NCI-H2029 treated with DMSO at 0.1 percent for 48 hours (cell line): ENCODE measurements at regions not wholly inside any gene's neighbourhood (a gene's known extent, or its start where the extent isn't known, plus 50 kb on each side); places are given as distances from the start of the nearest gene placed in this dataset.

Experiments
- DNase-seq: peaks from one replicate; lab custom pipeline; 2025; lab: John Stamatoyannopoulos, UW

- DNase-seq, result no peak
Measured at GRCh38 chr7:109939207-109939606, 1151.7 kb upstream of the LRRN3 start.

DNA sequence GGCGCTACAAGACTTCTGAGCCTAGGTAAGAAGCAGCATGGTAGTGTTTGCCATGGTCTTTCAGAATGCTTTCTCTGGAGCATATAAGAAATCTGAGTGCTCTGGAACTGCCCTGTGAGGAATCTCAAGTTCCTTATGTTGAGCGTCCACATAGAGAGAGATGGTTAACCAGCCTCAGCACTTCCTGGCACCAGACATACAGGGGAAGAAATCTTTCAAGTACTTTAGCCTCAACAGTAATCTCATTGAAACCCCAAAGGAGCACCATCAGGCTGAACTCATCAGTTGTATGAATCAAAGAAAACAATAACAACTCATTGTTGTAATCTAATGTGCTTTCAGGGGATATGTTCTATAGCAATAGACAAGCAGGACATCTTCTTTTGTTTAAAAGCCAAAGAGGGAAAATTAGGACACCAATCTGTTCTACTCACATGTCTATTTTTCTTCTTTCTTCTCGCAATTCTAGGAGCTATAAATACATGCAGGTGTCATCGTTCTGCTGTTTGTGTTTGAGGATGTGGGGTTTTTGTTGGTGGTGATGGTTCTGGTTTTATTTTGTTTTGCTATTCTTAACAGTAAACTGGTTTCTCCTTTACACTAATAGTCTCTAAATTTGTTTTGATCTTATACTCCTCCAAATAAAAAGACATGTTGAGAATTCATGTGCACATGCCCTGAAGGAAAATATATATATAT is 1145.0 kb upstream of the LRRN3 start:
- DNase-seq, result no peak

DNA sequence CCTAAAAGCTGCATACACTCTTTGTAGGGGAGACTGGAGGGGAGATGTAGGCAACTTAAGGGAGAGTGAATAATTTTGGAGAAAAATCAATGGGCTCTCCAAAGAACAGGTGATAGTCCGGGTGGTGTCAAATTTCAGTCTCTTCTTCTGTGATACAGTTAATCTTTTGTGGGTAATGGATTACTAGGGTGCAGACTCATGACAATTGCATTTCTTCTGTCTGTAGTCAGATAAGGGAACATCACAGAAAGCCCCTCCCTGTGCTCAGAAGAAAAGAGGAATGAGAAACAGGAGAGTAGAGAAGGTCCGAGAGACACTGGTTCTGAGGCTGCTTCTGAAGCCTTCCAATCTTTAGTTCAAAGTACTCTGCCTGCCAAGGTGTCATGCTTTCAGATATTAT is 1140.7 kb upstream of the LRRN3 start:
- DNase-seq, result no peak

- no peak for DNase-seq
Measured at GRCh38 chr7:109950821-109951564, 1139.9 kb upstream of the LRRN3 start.

- no peak for DNase-seq
Measured at GRCh38 chr7:109951565-109951928, 1139.4 kb upstream of the LRRN3 start.

GRCh38 chr7:109955986-109956385 is 1134.9 kb upstream of the LRRN3 start:
- no peak for DNase-seq

DNA sequence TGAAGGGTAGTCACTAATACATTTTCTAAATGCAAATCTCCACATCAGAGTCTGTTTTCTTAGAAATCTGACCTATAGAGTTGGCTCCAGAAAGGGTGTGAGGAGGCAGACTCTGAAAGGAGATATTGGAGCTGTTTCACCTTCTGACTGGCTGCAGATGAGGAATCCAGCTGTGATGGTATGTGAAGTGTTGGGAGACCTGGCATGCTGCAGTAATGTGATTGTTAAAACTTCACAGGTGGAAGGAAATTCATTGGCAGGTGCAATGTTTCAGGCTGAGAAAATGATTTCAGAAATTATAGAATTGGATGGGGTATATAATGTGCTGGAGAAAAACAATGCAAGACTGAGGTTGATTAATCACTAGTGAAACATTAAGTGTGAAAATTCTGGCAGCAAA is 1134.0 kb upstream of the LRRN3 start:
- DNase-seq, result no peak

DNA sequence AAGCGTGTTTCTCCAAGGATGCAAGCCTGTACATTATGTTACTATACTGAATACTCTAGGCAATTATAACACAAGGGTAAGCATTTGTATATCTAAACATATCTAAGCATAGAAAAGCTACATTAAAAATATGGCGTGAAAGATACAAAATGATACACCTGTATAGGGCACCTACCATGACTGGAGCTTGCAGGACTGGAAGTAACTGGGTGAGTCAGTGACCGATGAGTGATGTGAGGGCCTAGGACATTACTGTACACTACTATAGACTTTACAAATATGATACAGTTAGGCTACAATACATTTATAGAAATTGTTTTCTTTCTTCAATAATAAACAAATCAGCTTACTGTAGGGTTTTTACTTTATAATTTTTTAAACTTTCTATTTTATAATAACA is 1127.2 kb upstream of the LRRN3 start:
- DNase-seq, result no peak

DNA sequence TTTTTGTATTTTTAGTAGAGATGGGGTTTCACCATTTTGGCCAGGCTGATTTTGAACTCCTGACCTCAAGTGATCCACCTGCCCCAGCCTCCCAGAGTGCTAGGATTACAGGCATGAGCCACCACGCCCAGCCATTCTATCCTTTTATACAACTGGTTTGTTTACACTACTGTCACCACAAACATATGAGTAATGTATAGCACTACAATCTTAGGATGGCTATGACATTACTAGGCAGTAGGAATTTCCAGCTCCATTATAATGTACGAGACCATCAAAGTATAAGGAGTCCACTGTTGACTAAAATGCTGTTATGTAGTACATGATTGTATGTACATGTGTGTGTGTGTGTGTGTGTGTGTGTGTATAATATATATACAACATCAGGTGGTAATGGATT is 1126.1 kb upstream of the LRRN3 start:
- no peak for DNase-seq

GRCh38 chr7:109967406-109967805 is 1123.5 kb upstream of the LRRN3 start:
- DNase-seq, result no peak

DNA sequence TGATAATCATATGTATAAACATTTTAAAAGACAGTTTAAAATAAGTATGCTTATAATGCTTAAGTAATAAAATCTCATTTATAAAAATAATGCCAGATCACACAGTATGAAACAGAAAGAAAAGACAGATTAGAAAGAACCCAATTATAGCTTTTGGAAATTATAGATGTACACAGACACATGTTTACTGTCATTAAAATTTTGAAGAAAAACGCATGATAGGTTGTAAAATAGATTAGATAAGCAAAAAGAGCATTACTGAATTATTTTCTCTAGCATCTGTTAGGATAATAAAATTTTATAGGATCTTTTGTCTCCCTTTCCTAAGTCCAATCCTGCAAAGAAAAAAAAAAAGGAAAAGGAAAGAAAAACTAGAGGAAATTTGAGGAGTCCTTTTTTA is 1107.3 kb upstream of the LRRN3 start:
- DNase-seq, result no peak

GRCh38 chr7:109984729-109985128 is 1106.2 kb upstream of the LRRN3 start:
- DNase-seq, result no peak

DNA sequence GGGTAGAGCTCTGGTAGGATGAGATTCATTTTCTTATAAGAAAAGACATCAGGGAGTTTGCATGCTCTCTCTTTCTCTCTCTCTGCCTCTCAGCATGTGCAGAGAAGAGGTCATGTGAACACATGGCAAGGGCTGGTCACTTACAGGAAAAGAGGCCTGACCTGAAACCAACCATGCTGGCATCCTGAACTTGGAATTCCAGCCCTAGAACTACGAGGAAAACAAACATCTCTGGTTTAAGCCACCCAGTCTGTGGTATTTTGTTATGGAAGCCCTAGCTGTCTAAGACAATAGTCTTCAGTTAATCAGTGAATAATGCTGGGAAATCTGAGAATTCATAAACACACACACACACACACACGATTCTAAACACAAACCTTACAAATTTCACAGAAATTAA is 1104.2 kb upstream of the LRRN3 start:
- DNase-seq, result no peak

DNA sequence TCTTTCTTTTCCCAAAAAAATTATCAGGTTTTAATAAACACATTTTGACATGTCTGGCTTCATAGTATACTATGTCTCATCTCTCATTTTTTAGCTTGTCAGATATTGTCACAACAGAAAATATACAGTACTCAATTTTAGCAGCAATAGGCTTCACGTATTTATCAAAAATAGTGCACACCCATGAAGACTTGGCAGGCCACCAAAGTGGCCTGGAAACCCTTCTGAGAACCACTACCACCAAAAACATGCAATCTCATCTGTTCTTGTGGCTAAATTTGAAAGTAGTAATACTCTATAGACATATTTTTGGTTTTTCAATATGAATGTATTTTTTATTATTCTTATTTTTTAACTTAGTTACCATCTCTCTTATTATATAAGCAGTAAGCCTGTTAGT is 1094.5 kb upstream of the LRRN3 start:
- no peak for DNase-seq

DNA sequence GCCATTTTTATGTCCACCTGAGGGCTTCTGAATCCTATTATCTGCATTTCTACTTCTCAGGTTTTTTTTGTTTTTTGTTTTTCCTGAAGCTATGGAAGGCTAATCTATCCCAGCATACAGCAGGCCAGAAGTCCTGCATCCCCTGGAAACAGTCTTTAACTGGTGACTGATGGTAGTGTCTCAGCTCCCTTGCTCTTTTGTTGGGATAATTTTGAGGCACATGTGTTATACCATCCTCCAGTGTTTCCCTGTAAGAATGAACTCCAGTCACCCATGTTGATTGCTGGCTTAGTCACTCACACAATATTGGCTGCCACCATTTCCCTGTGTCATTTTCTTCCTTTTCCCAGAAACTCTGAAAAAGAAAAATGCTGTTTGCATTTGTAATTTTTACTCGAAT is 1094.0 kb upstream of the LRRN3 start:
- no peak for DNase-seq

- DNase-seq, result no peak
Measured at GRCh38 chr7:109997837-109998236, 1093.1 kb upstream of the LRRN3 start.

DNA sequence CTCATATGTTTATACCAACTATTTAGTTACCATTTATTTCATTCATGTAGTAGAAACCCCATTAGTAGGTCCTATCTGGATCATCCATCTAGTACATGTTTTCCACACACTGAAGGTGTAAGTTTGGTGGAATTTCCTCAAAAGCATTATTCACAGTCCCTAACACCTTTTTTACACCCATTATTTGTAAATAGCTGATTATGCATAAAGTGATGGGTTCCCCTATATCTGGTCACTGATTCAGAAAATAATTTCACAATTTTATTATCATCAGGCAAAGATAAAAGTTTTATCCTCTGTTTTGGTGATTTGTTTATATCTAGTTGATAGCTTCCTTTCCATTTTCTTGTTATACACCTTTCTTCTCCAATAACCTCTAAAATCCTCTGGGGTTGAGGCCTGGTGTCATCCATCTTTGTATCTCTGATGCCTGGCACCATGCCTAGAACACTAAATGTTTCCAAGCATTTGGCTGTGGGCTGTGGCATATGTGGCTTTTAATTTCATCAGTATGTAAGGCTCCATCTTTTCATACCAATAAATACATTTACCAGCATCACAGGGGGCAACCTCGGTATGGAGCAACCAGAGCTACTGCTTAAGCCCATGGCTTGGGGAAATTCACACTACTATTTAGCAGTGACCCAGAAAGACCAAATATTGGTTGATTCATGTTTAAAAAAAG is 1089.5 kb upstream of the LRRN3 start:
- no peak for DNase-seq

DNA sequence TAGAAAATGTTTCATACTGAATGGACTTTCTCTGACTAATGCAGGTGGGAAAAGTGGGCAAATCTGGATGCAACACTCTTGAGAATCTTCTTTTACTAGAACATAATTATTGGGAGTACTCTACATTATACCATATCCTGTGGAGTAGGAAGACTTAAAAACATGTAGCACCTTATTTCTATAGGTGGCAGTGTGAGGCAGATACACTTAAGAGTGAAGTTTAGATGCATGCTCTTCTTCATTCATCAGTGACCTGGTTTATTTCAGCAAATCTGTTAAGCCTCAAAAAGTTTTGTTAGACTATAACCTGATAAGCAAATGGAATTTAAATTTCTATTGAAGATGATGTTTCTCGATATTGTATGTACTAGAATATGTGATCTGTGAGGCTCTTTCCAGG is 1087.1 kb upstream of the LRRN3 start:
- DNase-seq, result no peak

GRCh38 chr7:110007320-110008063 is 1083.4 kb upstream of the LRRN3 start:
- no peak for DNase-seq

GRCh38 chr7:110010359-110010758 is 1080.6 kb upstream of the LRRN3 start:
- DNase-seq, result no peak

- DNase-seq, result no peak
Measured at GRCh38 chr7:110017405-110017804, 1073.5 kb upstream of the LRRN3 start.

GRCh38 chr7:110027385-110027784 is 1063.5 kb upstream of the LRRN3 start:
- DNase-seq, result no peak

- no peak for DNase-seq
Measured at GRCh38 chr7:110043519-110043918, 1047.4 kb upstream of the LRRN3 start.
